Choroid plexus epithelial cell (primary cell): ENCODE measurements at regions not wholly inside any gene's neighbourhood (a gene's known extent, or its start where the extent isn't known, plus 50 kb on each side); places are given as distances from the start of the nearest gene placed in this dataset.

Experiments
- DNase-seq: peaks from one replicate; pipeline ENCODE4 v3.0.0-alpha.2; 2010; ENCODE audit warnings: low read depth
- H3K4me3 ChIP-seq: 2 replicates; pipeline ENCODE4 v1.5.1; 2011; ENCODE audit warnings: low read depth, mild to moderate bottlenecking, control low read depth, low read length, moderate library complexity
- TF ChIP-seq, protein P1 (sequence below): conservative IDR thresholded peaks from 2 replicates; pipeline ENCODE4 v1.5.1; 2011; ENCODE audit warnings: low read depth, mild to moderate bottlenecking, control low read depth, inconsistent platforms, low read length, moderate library complexity

GRCh38 chr13:73742982-73743381, 391.2 kb downstream of the KLF12 start:
- TF ChIP-seq, protein P1, sequence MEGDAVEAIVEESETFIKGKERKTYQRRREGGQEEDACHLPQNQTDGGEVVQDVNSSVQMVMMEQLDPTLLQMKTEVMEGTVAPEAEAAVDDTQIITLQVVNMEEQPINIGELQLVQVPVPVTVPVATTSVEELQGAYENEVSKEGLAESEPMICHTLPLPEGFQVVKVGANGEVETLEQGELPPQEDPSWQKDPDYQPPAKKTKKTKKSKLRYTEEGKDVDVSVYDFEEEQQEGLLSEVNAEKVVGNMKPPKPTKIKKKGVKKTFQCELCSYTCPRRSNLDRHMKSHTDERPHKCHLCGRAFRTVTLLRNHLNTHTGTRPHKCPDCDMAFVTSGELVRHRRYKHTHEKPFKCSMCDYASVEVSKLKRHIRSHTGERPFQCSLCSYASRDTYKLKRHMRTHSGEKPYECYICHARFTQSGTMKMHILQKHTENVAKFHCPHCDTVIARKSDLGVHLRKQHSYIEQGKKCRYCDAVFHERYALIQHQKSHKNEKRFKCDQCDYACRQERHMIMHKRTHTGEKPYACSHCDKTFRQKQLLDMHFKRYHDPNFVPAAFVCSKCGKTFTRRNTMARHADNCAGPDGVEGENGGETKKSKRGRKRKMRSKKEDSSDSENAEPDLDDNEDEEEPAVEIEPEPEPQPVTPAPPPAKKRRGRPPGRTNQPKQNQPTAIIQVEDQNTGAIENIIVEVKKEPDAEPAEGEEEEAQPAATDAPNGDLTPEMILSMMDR: no peak
- peak; percentile 45 for DNase-seq
- H3K4me3 ChIP-seq: no peak overlapping the region

- TF ChIP-seq, protein P1: no peak
- no peak for DNase-seq
These were observed 392.5 kb downstream of the KLF12 start for GRCh38 chr13:73741742-73742141.

DNA sequence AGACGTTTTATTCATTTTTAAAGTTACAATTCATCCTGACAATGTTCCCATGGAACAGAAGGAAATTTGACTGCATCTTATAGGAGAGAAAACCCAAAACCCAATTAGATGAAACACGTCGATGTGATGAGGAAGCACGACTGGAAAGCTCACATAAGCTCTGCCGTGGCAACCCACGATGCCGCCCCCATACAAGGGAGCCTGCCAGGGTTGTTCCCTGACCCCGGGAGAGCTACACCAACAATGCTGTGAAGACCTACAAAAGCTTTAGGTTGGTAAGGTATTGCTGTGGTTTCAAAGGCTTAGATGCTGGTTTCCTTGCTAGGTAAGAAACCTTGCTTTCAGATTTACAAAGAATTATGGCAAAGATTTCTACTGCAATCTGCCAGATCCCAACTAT, 393.1 kb downstream of the KLF12 start:
- TF ChIP-seq, protein P1: no peak
- H3K4me3 ChIP-seq: peak overlapping the region; percentile 20
- DNase-seq: peak; percentile 35

More at GRCh38 chr13:73741742-73742141, 392.5 kb downstream of the KLF12 start:
- H3K4me3 ChIP-seq: no peak overlapping the region

- peak overlapping the region; percentile 20 for H3K4me3 ChIP-seq
- DNase-seq: peak; percentile 77
- TF ChIP-seq, protein P1: peak; percentile 15
These were observed 393.5 kb downstream of the KLF12 start for GRCh38 chr13:73740666-73741065.

- TF ChIP-seq, protein P1: no peak
- H3K4me3 ChIP-seq: no peak overlapping the region
- no peak for DNase-seq
These were observed 394.8 kb downstream of the KLF12 start for GRCh38 chr13:73739394-73739793.

DNA sequence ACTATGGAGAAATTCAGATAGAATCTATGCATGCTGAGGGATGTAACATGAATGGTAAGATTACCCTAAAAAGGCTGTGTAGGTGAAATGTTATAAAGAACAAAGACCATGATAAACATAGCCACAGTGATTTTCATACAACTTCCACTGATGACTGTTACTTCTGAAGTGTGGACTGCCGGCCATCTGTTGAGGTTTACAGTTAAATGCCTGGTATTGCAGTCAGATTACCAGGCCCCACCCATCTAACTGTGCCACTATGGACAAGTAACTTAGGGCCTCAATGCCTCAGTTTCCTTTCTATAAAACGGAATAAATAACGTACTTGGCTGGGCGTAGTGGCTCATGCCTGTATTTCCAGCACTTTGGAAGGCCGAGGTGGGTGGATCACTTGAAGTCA, 395.6 kb downstream of the KLF12 start:
- DNase-seq: no peak
- no peak overlapping the region for H3K4me3 ChIP-seq
- TF ChIP-seq, protein P1: no peak

DNA sequence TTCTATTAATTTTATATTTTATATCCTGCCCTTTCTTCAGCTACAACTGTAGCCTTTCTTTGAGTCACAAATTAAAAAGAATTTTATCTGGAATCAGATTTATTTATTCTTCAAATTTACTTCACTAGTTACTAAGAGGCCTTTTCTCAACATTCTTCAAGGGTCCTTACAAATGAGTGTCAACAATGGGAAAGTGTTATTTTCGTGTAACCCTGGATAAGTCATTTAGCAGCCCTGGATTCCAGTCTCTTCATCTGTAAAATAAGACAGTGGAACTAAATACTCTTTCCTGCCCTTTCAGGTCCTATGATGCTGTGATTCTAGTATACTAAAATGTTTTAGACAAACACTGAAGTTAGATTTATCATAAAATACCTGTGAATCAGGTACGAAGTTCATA, 397.0 kb downstream of the KLF12 start:
- TF ChIP-seq, protein P1: no peak
- no peak for DNase-seq
- H3K4me3 ChIP-seq: no peak overlapping the region
